Sigmoid colon (tissue), 4 donors: ENCODE measurements at regions not wholly inside any gene's neighbourhood (a gene's known extent, or its start where the extent isn't known, plus 50 kb on each side); places are given as distances from the start of the nearest gene placed in this dataset.

Experiments used
- POLR2A ChIP-seq, 2 donors: fragments of 450-650 bp; IDR thresholded peaks; one replicate each; pipeline ENCODE4 v1.6.1; 2016; ENCODE audit warnings: antibody characterized with exemption in 2 of 2, mild to moderate bottlenecking in 2 of 2, moderate library complexity in 2 of 2
- POLR2AphosphoS5 ChIP-seq, 4 donors: sonication (generic); formaldehyde crosslinking; IDR thresholded peaks; one replicate each; pipeline ENCODE4 v1.6.1; 2017; ENCODE audit warnings: antibody characterized with exemption in 4 of 4
- TF ChIP-seq, protein P1 (sequence below), 4 experiments: fragments of 450-650 bp in 3 of 4; fragments of 200-600 bp in 1 of 4; IDR thresholded peaks; one replicate each; pipeline ENCODE4 v1.5.1; 2016 to 2019; ENCODE audit warnings: antibody characterized with exemption in 4 of 4, mild to moderate bottlenecking in 3 of 4, moderate library complexity in 2 of 4

DNA sequence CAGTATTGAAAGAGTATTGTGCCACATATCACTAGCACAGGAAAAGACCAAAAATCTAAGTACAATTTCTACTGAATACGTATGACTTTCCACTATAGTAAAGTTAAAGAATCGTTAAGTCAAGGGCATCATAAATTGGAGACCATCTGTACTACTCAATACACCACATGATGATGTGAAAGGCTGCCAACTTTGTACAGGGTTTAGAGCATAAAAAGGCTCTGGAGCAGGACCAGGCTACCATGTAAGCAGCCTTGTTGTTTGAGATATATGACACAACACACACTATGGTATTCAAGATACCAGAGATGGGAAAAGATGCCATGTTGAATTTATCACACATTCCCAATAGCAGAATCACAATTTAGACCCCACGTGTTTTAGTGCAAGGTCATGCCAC lies 294.9 kb upstream of the TRPC5 start:
- TF ChIP-seq POLR2AphosphoS5 (IDR thresholded peaks at IDR 0.05) = no peak
- TF ChIP-seq, protein P1, sequence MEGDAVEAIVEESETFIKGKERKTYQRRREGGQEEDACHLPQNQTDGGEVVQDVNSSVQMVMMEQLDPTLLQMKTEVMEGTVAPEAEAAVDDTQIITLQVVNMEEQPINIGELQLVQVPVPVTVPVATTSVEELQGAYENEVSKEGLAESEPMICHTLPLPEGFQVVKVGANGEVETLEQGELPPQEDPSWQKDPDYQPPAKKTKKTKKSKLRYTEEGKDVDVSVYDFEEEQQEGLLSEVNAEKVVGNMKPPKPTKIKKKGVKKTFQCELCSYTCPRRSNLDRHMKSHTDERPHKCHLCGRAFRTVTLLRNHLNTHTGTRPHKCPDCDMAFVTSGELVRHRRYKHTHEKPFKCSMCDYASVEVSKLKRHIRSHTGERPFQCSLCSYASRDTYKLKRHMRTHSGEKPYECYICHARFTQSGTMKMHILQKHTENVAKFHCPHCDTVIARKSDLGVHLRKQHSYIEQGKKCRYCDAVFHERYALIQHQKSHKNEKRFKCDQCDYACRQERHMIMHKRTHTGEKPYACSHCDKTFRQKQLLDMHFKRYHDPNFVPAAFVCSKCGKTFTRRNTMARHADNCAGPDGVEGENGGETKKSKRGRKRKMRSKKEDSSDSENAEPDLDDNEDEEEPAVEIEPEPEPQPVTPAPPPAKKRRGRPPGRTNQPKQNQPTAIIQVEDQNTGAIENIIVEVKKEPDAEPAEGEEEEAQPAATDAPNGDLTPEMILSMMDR (IDR thresholded peaks at IDR 0.05) = no peak
- no peak for TF ChIP-seq POLR2A (IDR thresholded peaks at IDR 0.05)
